SU-DHL-6 (cell line): ENCODE measurements at regions not wholly inside any gene's neighbourhood (a gene's known extent, or its start where the extent isn't known, plus 50 kb on each side); places are given as distances from the start of the nearest gene placed in this dataset.

Experiments
- H2AFZ ChIP-seq: fragments of 200-600 bp; sonication (generic); 2 replicates; pipeline ENCODE4 v1.6.1; 2014; ENCODE audit warnings: low read depth, mild to moderate bottlenecking, moderate library complexity, mixed read lengths, antibody characterized with exemption, low read length; ENCODE audit not compliant: severe bottlenecking
- H3F3A ChIP-seq: fragments of 200-600 bp; shearing (Covaris generic); 2 replicates; pipeline ENCODE4 v1.6.0; 2016; ENCODE audit warnings: antibody characterized with exemption, mild to moderate bottlenecking; ENCODE audit not compliant: insufficient read depth
- H3K27ac ChIP-seq: fragments of 200-600 bp; sonication (generic); 2 replicates; pipeline ENCODE4 v1.5.1; 2016; ENCODE audit warnings: low read depth, mild to moderate bottlenecking, low read length, moderate library complexity, mixed read lengths
- H3K27me3 ChIP-seq: fragments of 200-600 bp; sonication (generic), shearing (Covaris generic); 2 replicates; pipeline ENCODE4 v1.6.0; 2014; ENCODE audit warnings: mild to moderate bottlenecking, low read length
- H3K36me3 ChIP-seq: fragments of 200-600 bp; sonication (generic); 2 replicates; pipeline ENCODE4 v1.6.1; 2014; ENCODE audit warnings: mild to moderate bottlenecking, low read length, mixed read lengths
- H3K4me2 ChIP-seq: fragments of 300-600, 200-600 bp; shearing (Covaris generic), sonication (generic); 2 replicates; pipeline ENCODE4 v1.6.0; 2014; ENCODE audit warnings: low read length, low read depth, mild to moderate bottlenecking; ENCODE audit not compliant: poor library complexity, severe bottlenecking
- H3K4me3 ChIP-seq: fragments of 200-600 bp; sonication (generic); 2 replicates; pipeline ENCODE4 v1.5.1; 2014; ENCODE audit warnings: antibody characterized with exemption, low read length, mild to moderate bottlenecking, mixed read lengths; ENCODE audit not compliant: insufficient read depth, poor library complexity, severe bottlenecking
- H3K79me2 ChIP-seq: fragments of 200-600 bp; sonication (generic); 2 replicates; pipeline ENCODE4 v1.6.1; 2014; ENCODE audit warnings: mild to moderate bottlenecking, low read length, moderate library complexity; ENCODE audit not compliant: insufficient read depth
- H3K9ac ChIP-seq: fragments of 200-600 bp; sonication (generic); 2 replicates; pipeline ENCODE4 v1.7.0; 2014; ENCODE audit warnings: mild to moderate bottlenecking, low read length
- H3K9me2 ChIP-seq: fragments of 200-600 bp; sonication (generic); replicated peaks from 2 replicates; pipeline ENCODE4 v1.6.1; 2014; ENCODE audit warnings: low read length; ENCODE audit not compliant: insufficient read depth
- H3K9me3 ChIP-seq: fragments of 200-600 bp; sonication (generic); 2 replicates; pipeline ENCODE4 v1.6.1; 2014; ENCODE audit warnings: low read length, mixed read lengths; ENCODE audit not compliant: insufficient read depth
- H4K20me1 ChIP-seq: fragments of 200-600 bp; sonication (generic); 2 replicates; pipeline ENCODE4 v1.6.1; 2014; ENCODE audit warnings: low read depth, mild to moderate bottlenecking, antibody characterized with exemption, low read length, moderate library complexity, mixed read lengths
- EZH2phosphoT487 ChIP-seq: fragments of 200-600 bp; sonication (generic), shearing (Covaris generic); conservative IDR thresholded peaks from 2 replicates; pipeline ENCODE4 v1.6.1; 2018; ENCODE audit warnings: mild to moderate bottlenecking, antibody characterized with exemption, low read length, moderate library complexity, mixed read lengths
- TF ChIP-seq, protein P1 (sequence below): fragments of 200-600 bp; sonication (generic); IDR thresholded peaks from one replicate; pipeline ENCODE4 v1.5.1; 2017; ENCODE audit warnings: antibody characterized with exemption, mild to moderate bottlenecking, low read length, moderate library complexity; ENCODE audit not compliant: insufficient read depth, poor library complexity, severe bottlenecking

- H3K9me2 ChIP-seq: no peaks in the 10 kb centered on the region
- TF ChIP-seq EZH2phosphoT487: no peak
- TF ChIP-seq, protein P1, sequence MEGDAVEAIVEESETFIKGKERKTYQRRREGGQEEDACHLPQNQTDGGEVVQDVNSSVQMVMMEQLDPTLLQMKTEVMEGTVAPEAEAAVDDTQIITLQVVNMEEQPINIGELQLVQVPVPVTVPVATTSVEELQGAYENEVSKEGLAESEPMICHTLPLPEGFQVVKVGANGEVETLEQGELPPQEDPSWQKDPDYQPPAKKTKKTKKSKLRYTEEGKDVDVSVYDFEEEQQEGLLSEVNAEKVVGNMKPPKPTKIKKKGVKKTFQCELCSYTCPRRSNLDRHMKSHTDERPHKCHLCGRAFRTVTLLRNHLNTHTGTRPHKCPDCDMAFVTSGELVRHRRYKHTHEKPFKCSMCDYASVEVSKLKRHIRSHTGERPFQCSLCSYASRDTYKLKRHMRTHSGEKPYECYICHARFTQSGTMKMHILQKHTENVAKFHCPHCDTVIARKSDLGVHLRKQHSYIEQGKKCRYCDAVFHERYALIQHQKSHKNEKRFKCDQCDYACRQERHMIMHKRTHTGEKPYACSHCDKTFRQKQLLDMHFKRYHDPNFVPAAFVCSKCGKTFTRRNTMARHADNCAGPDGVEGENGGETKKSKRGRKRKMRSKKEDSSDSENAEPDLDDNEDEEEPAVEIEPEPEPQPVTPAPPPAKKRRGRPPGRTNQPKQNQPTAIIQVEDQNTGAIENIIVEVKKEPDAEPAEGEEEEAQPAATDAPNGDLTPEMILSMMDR: no peak
- H3K27ac ChIP-seq: no peak overlapping the region
- no peaks in the 10 kb centered on the region for H4K20me1 ChIP-seq
- no peak overlapping the region for H3K9ac ChIP-seq
- no peaks in the 10 kb centered on the region for H3K9me3 ChIP-seq
- H3K4me2 ChIP-seq: no peak overlapping the region
- H2AFZ ChIP-seq: no peak overlapping the region
- H3F3A ChIP-seq: no peaks in the 10 kb centered on the region
- no peaks in the 10 kb centered on the region for H3K36me3 ChIP-seq
- H3K4me3 ChIP-seq: no peak overlapping the region
- no peaks in the 10 kb centered on the region for H3K79me2 ChIP-seq
- no peaks in the 10 kb centered on the region for H3K27me3 ChIP-seq
Measured at GRCh38 chr16:17563323-17564091, 92.7 kb upstream of the XYLT1 start.

DNA sequence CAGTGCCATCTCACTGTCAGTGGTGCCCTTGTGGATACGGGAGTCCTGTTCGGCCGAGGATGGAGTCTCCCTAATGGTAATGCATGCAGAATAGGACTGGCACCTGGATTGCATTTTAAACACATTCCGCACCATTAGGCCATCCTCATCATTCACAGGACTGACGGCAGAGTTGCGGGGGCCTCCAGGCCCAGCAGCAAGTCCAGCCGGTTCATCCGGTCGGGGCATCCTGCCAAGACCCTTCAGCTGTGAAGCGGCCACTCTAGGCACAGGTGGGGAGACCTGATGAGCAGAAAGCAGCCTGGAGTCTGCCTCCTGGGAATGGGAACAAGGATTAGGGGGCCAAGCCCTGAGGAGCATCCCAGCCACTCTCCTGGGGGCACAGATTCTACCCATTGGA lies 90.3 kb upstream of the XYLT1 start:
- H2AFZ ChIP-seq: no peak overlapping the region
- no peak overlapping the region for H3K27ac ChIP-seq
- TF ChIP-seq, protein P1: no peak
- no peak for TF ChIP-seq EZH2phosphoT487
- no peak overlapping the region for H3K4me3 ChIP-seq
- no peak overlapping the region for H3K4me2 ChIP-seq
- H3F3A ChIP-seq: no peaks in the 10 kb centered on the region
- H4K20me1 ChIP-seq: no peaks in the 10 kb centered on the region
- H3K27me3 ChIP-seq: no peaks in the 10 kb centered on the region
- H3K79me2 ChIP-seq: no peaks in the 10 kb centered on the region
- H3K9ac ChIP-seq: no peak overlapping the region
- H3K9me2 ChIP-seq: no peaks in the 10 kb centered on the region
- no peaks in the 10 kb centered on the region for H3K36me3 ChIP-seq
- H3K9me3 ChIP-seq: no peaks in the 10 kb centered on the region

GRCh38 chr16:17560548-17560947 lies 89.8 kb upstream of the XYLT1 start:
- Histone ChIP-seq H3K27ac (no peak overlapping the region), H3K9ac (no peak overlapping the region), H3K9me2 (no peaks in the 10 kb centered on the region), H3K79me2 (no peaks in the 10 kb centered on the region), H2AFZ (no peak overlapping the region), H3K27me3 (no peaks in the 10 kb centered on the region), H3K4me2 (no peak overlapping the region), H4K20me1 (no peaks in the 10 kb centered on the region), H3K4me3 (no peak overlapping the region), H3K9me3 (no peaks in the 10 kb centered on the region), H3K36me3 (no peaks in the 10 kb centered on the region), H3F3A (no peaks in the 10 kb centered on the region)
- no peak for TF ChIP-seq EZH2phosphoT487
- TF ChIP-seq, protein P1: no peak
